GM18951 (cell line): ENCODE measurements at regions not wholly inside any gene's neighbourhood (a gene's known extent, or its start where the extent isn't known, plus 50 kb on each side); places are given as distances from the start of the nearest gene placed in this dataset.

Experiments used
- POLR2A ChIP-seq: IDR thresholded peaks from 4 replicates; pipeline ENCODE4 v1.6.1; 2011; ENCODE audit warnings: mild to moderate bottlenecking; ENCODE audit not compliant: insufficient read length, insufficient read depth; ENCODE audit errors: extremely low read depth
- in situ Hi-C: fragments of 300-500 bp; cut with MboI; formaldehyde crosslinking; loops from one replicate; pipeline ENCODE4 v1.12.0; 2022; ENCODE audit warnings: low sequenced_read_pairs, mixed read lengths, inconsistent platforms; ENCODE audit not compliant: unreplicated experiment

GRCh38 chr1:56295949-56296929, 283.1 kb downstream of the PLPP3 start:
- no peak for TF ChIP-seq POLR2A
- in situ Hi-C loops = no loop called here

- in situ Hi-C loops = no loop called here
These were observed 287.9 kb downstream of the PLPP3 start for GRCh38 chr1:56291374-56291919.

GRCh38 chr1:56289260-56289659, 290.1 kb downstream of the PLPP3 start:
- no peak for TF ChIP-seq POLR2A
- in situ Hi-C loops = no loop called here

More at GRCh38 chr1:56291374-56291919, 287.9 kb downstream of the PLPP3 start:
- TF ChIP-seq POLR2A = no peak

DNA sequence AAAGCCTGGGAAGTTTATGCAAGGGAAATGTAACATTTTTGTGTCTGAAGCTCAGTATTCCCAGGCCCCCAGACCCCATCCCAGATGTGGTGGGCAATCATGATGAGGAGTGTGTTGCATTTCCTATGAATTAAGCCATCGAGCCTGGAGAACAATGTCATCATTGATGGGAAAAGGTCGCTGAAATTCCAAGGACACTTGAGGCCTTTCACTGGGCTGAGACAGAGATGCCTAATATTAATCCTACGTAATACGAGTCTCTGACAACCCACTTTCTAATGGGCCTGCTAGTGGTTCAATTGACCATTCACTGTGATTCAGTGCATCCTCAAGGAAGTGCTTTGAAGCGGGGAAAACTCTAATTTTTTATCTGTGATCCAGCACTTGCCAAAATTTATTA, 291.6 kb downstream of the PLPP3 start:
- in situ Hi-C loops = no loop called here
- no peak for TF ChIP-seq POLR2A

GRCh38 chr1:56286956-56287355, 292.4 kb downstream of the PLPP3 start:
- in situ Hi-C loops = no loop called here
- no peak for TF ChIP-seq POLR2A

GRCh38 chr1:56286506-56286905, 292.9 kb downstream of the PLPP3 start:
- TF ChIP-seq POLR2A = no peak

DNA sequence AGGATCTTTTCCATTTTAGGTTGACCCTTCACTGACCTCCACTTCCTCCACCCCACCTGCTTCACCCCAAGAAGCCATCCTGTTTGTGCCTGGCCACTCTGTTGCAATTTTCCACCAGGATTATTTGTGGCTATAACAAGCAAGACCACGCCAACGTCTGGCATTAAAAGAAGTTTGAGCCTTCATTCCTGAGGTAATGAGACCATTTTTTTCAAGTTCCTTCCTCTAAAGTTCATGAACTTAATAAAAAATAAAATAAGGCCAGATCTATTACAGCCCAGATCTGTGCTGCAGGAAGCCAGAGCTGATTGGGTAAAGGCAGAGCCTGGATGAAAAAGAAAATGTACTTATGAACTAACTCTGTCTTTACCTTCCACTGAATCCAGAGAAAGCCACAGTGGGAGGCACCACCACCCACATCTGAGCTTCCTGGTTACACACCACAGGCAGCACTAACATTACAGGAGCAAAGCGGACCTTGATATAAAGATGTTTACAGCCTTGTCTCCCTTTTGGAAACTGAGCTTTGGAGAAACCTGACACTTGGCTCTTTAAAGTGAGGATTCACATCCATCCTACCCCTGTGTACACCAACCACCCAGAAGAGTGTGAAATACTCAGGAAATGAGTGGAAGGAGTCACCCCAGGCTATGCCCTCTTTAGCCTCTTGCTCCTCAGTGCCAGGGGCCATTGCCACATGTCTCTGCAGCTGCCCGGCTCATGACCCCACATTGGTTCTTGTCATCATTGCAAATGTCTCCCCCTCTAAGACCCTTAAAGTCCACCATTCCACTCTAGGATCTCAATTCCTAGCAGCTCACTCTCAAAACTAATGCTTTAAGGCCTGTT, 293.6 kb downstream of the PLPP3 start:
- no peak for TF ChIP-seq POLR2A
- in situ Hi-C loops = no loop called here

More at GRCh38 chr1:56286506-56286905, 292.9 kb downstream of the PLPP3 start:
- in situ Hi-C loops = no loop called here

GRCh38 chr1:56284928-56285327, 294.4 kb downstream of the PLPP3 start:
- in situ Hi-C loops = no loop called here

DNA sequence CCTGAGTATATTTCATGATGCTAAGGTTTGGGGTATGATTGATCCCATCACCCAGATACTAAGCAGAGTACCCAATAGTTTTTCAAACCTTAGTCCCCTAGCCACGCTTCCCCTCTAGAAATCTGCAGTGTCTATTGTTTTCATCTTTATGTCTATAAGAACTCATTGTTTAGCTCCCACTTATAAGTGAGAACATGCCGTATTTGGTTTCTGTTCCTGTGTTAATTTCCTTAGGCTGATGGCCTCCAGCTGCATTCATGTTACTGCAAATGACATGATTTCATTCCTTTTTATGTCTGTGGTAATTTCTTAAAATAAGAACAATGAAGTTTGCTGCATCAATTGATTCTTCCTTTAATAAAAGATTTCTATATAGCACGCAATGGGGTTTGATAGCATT, 301.3 kb downstream of the PLPP3 start:
- no peak for TF ChIP-seq POLR2A
- in situ Hi-C loops = no loop called here

More at GRCh38 chr1:56284928-56285327, 294.4 kb downstream of the PLPP3 start:
- TF ChIP-seq POLR2A = no peak

- in situ Hi-C loops = no loop called here
- TF ChIP-seq POLR2A = no peak
These were observed 310.7 kb downstream of the PLPP3 start for GRCh38 chr1:56268519-56269140.

- in situ Hi-C loops = no loop called here
- no peak for TF ChIP-seq POLR2A
These were observed 311.8 kb downstream of the PLPP3 start for GRCh38 chr1:56267611-56268010.

GRCh38 chr1:56266359-56266758, 313.0 kb downstream of the PLPP3 start:
- no peak for TF ChIP-seq POLR2A
- in situ Hi-C loops = no loop called here

DNA sequence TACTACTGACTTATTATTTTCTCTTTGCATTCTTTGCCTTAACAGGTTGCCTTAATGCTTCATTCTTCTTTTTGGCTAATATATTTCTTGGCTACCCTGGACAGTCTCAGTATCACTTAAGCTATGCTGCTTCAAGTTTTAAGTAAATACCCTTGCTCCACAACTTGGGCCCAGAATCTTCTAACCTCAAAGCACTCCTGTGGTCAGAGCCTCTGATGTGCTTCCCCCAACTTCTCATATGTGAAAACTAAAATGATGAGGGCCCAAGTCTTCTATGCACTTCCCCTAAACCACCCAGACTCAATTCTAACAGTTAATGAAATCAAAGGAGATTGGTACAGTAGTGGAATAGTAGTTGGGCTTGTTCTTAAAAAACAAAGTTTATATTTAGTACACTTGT, 314.1 kb downstream of the PLPP3 start:
- no peak for TF ChIP-seq POLR2A
- in situ Hi-C loops = no loop called here
